CD4-positive, CD25-positive, alpha-beta regulatory T cell (primary cell): ENCODE measurements at regions not wholly inside any gene's neighbourhood (a gene's known extent, or its start where the extent isn't known, plus 50 kb on each side); places are given as distances from the start of the nearest gene placed in this dataset.

Experiments
- ATAC-seq, 2 donors: fragments of 150-1000 bp; cut with Tn5 transposase; one replicate each; pipeline ENCODE4 v1.10.0; 2021; ENCODE audit warnings: low read depth in 2 of 2, moderate number of reproducible peaks in 2 of 2, moderate library complexity in 1 of 2
- DNase-seq, 3 donors: peaks; one replicate each; pipeline versions ENCODE4 v3.0.0 to v3.0.0-alpha.2; 2012 to 2022; ENCODE audit warnings: mixed read lengths in 1 of 3
- H3K27ac ChIP-seq: one replicate; pipeline ENCODE4 v1.7.0; 2013; ENCODE audit warnings: mild to moderate bottlenecking, low read length; ENCODE audit not compliant: insufficient read depth, poor library complexity, severe bottlenecking
- H3K27me3 ChIP-seq: one replicate; pipeline ENCODE4 v1.7.0; 2013; ENCODE audit warnings: low read length; ENCODE audit not compliant: control insufficient read depth, insufficient read depth
- H3K36me3 ChIP-seq: one replicate; pipeline ENCODE4 v1.7.0; 2013; ENCODE audit warnings: mild to moderate bottlenecking, low read length, moderate library complexity; ENCODE audit not compliant: control insufficient read depth, insufficient read depth
- H3K4me1 ChIP-seq: 2 replicates; pipeline ENCODE4 v1.7.0; 2013; ENCODE audit warnings: mild to moderate bottlenecking, low read length; ENCODE audit not compliant: insufficient read depth, control insufficient read depth, poor library complexity, severe bottlenecking
- H3K4me3 ChIP-seq: one replicate; pipeline ENCODE4 v1.7.0; 2013; ENCODE audit warnings: low read depth, mild to moderate bottlenecking, low read length, moderate library complexity
- H3K9me3 ChIP-seq, 2 experiments: 1 replicate in 1 of 2; 2 replicates in 1 of 2; pipeline ENCODE4 v1.7.0; 2013; ENCODE audit warnings: low read length in 2 of 2, mild to moderate bottlenecking in 1 of 2, moderate library complexity in 1 of 2; ENCODE audit not compliant: control insufficient read depth in 2 of 2
- H3K27ac Mint-ChIP-seq, 3 donors: one replicate each; pipeline ENCODE4 v1.8.0; 2020 to 2022; ENCODE audit warnings: mild to moderate bottlenecking in 3 of 3, mixed read lengths in 3 of 3, moderate library complexity in 2 of 3
- H3K27me3 Mint-ChIP-seq: one replicate; pipeline ENCODE4 v1.8.0; 2022; ENCODE audit warnings: mild to moderate bottlenecking, mixed read lengths
- H3K36me3 Mint-ChIP-seq: one replicate; pipeline ENCODE4 v1.8.0; 2020; ENCODE audit warnings: mixed read lengths
- H3K4me1 Mint-ChIP-seq, 4 donors: one replicate each; pipeline ENCODE4 v1.8.0; 2020 to 2022; ENCODE audit warnings: mixed read lengths in 4 of 4, mild to moderate bottlenecking in 1 of 4
- H3K4me3 Mint-ChIP-seq, 4 donors: one replicate each; pipeline ENCODE4 v1.8.0; 2020 to 2022; ENCODE audit warnings: mild to moderate bottlenecking in 4 of 4, mixed read lengths in 4 of 4, moderate library complexity in 3 of 4
- H3K9me3 Mint-ChIP-seq, 7 donors: one replicate each; pipeline ENCODE4 v1.8.0; 2020 to 2022; ENCODE audit warnings: mixed read lengths in 7 of 7, mild to moderate bottlenecking in 3 of 7, moderate library complexity in 2 of 7

GRCh38 chr14:44035707-44036106 is 471.4 kb downstream of the FSCB start:
- Histone ChIP-seq H3K36me3 (no peaks in the 10 kb centered on the region), H3K9me3 (peaks cover 0 to 17% of the 10 kb centered on the region in 2 experiments), H3K27me3 (no peaks in the 10 kb centered on the region), H3K27ac (no peak overlapping the region), H3K4me1 (no peaks in the 10 kb centered on the region), H3K4me3 (no peak overlapping the region)
- Mint-ChIP-seq H3K4me1 (no peaks in the 10 kb centered on the region), H3K36me3 (no peaks in the 10 kb centered on the region), H3K4me3 (no peak overlapping the region), H3K27me3 (no peaks in the 10 kb centered on the region), H3K27ac (no peak overlapping the region), H3K9me3 (peaks cover 2 to 35% (median 8%) of the 10 kb centered on the region in 7 donors)
- no peak for DNase-seq
- ATAC-seq: no peak

- H3K9me3 Mint-ChIP-seq: peaks cover 0 to 15% (median 4%) of the 10 kb centered on the region in 7 donors
- Histone ChIP-seq H3K4me3 (no peak overlapping the region), H3K4me1 (no peaks in the 10 kb centered on the region), H3K27me3 (no peaks in the 10 kb centered on the region), H3K9me3 (no peaks in the 10 kb centered on the region), H3K36me3 (no peaks in the 10 kb centered on the region), H3K27ac (no peak overlapping the region)
- DNase-seq (no peak), ATAC-seq (no peak)
- H3K36me3 Mint-ChIP-seq: no peaks in the 10 kb centered on the region
- H3K27ac Mint-ChIP-seq: no peak overlapping the region
- H3K27me3 Mint-ChIP-seq: no peaks in the 10 kb centered on the region
- no peaks in the 10 kb centered on the region for H3K4me1 Mint-ChIP-seq
- H3K4me3 Mint-ChIP-seq: no peak overlapping the region
Measured at GRCh38 chr14:44030831-44031383, 476.2 kb downstream of the FSCB start.

- Histone ChIP-seq H3K4me3 (no peak overlapping the region), H3K36me3 (no peaks in the 10 kb centered on the region), H3K9me3 (no peaks in the 10 kb centered on the region), H3K27me3 (no peaks in the 10 kb centered on the region), H3K27ac (no peak overlapping the region), H3K4me1 (no peaks in the 10 kb centered on the region)
- H3K4me3 Mint-ChIP-seq: no peak overlapping the region
- no peaks in the 10 kb centered on the region for H3K4me1 Mint-ChIP-seq
- DNase-seq (no peak), ATAC-seq (no peak)
- H3K27ac Mint-ChIP-seq: no peak overlapping the region
- no peaks in the 10 kb centered on the region for H3K27me3 Mint-ChIP-seq
- no peaks in the 10 kb centered on the region for H3K36me3 Mint-ChIP-seq
- peaks cover 0 to 15% (median 4%) of the 10 kb centered on the region in 7 donors for H3K9me3 Mint-ChIP-seq
Measured at GRCh38 chr14:44029933-44030332, 477.1 kb downstream of the FSCB start.

- no peaks in the 10 kb centered on the region for H3K27me3 ChIP-seq
- no peak overlapping the region for H3K27ac Mint-ChIP-seq
- no peaks in the 10 kb centered on the region for H3K4me1 ChIP-seq
- no peaks in the 10 kb centered on the region for H3K27me3 Mint-ChIP-seq
- H3K27ac ChIP-seq: no peak overlapping the region
- no peaks in the 10 kb centered on the region for H3K36me3 ChIP-seq
- DNase-seq (no peak), ATAC-seq (no peak)
- peaks cover 0 to 4% of the 10 kb centered on the region in 2 experiments for H3K9me3 ChIP-seq
- H3K4me3 Mint-ChIP-seq: no peak overlapping the region
- no peak overlapping the region for H3K4me3 ChIP-seq
- H3K4me1 Mint-ChIP-seq: no peaks in the 10 kb centered on the region
- H3K36me3 Mint-ChIP-seq: no peaks in the 10 kb centered on the region
- H3K9me3 Mint-ChIP-seq: peaks cover 0 to 19% (median 3%) of the 10 kb centered on the region in 7 donors
Measured at GRCh38 chr14:44027397-44027796, 479.7 kb downstream of the FSCB start.

- DNase-seq (no peak), ATAC-seq (no peak)
- H3K4me1 Mint-ChIP-seq: no peaks in the 10 kb centered on the region
- Histone ChIP-seq H3K9me3 (no peaks in the 10 kb centered on the region), H3K4me1 (no peaks in the 10 kb centered on the region), H3K36me3 (no peaks in the 10 kb centered on the region), H3K27ac (no peak overlapping the region), H3K4me3 (no peak overlapping the region), H3K27me3 (no peaks in the 10 kb centered on the region)
- H3K27me3 Mint-ChIP-seq: no peaks in the 10 kb centered on the region
- no peak overlapping the region for H3K27ac Mint-ChIP-seq
- peaks cover 0 to 12% (median 4%) of the 10 kb centered on the region in 7 donors for H3K9me3 Mint-ChIP-seq
- H3K4me3 Mint-ChIP-seq: no peak overlapping the region
- no peaks in the 10 kb centered on the region for H3K36me3 Mint-ChIP-seq
Measured at GRCh38 chr14:44010595-44010994, 496.5 kb downstream of the FSCB start.

GRCh38 chr14:44010071-44010470 is 497.0 kb downstream of the FSCB start:
- DNase-seq (no peak), ATAC-seq (no peak)
- Mint-ChIP-seq H3K36me3 (no peaks in the 10 kb centered on the region), H3K4me1 (no peaks in the 10 kb centered on the region), H3K4me3 (no peak overlapping the region), H3K27me3 (no peaks in the 10 kb centered on the region), H3K9me3 (peaks cover 0 to 11% (median 4%) of the 10 kb centered on the region in 7 donors), H3K27ac (no peak overlapping the region)
- H3K27me3 ChIP-seq: no peaks in the 10 kb centered on the region
- H3K9me3 ChIP-seq: no peaks in the 10 kb centered on the region
- H3K4me3 ChIP-seq: no peak overlapping the region
- H3K4me1 ChIP-seq: no peaks in the 10 kb centered on the region
- H3K36me3 ChIP-seq: no peaks in the 10 kb centered on the region
- H3K27ac ChIP-seq: no peak overlapping the region

- peaks cover 0 to 12% (median 4%) of the 10 kb centered on the region in 7 donors for H3K9me3 Mint-ChIP-seq
Measured at GRCh38 chr14:44009642-44010041, 497.4 kb downstream of the FSCB start.

GRCh38 chr14:43988989-43989388 is 518.1 kb downstream of the FSCB start:
- H3K27me3 Mint-ChIP-seq: no peaks in the 10 kb centered on the region
- no peak overlapping the region for H3K27ac Mint-ChIP-seq
- no peaks in the 10 kb centered on the region for H3K27me3 ChIP-seq
- no peaks in the 10 kb centered on the region for H3K4me1 ChIP-seq
- no peaks in the 10 kb centered on the region for H3K36me3 Mint-ChIP-seq
- H3K36me3 ChIP-seq: no peaks in the 10 kb centered on the region
- peaks cover 0 to 16% (median 2%) of the 10 kb centered on the region in 7 donors for H3K9me3 Mint-ChIP-seq
- DNase-seq: no peak
- no peaks in the 10 kb centered on the region for H3K9me3 ChIP-seq
- H3K4me1 Mint-ChIP-seq: no peaks in the 10 kb centered on the region
- H3K4me3 ChIP-seq: no peak overlapping the region
- no peak overlapping the region for H3K4me3 Mint-ChIP-seq
- ATAC-seq: no peak
- no peak overlapping the region for H3K27ac ChIP-seq

More at GRCh38 chr14:44009642-44010041, 497.4 kb downstream of the FSCB start:
- Histone ChIP-seq H3K27ac (no peak overlapping the region), H3K27me3 (no peaks in the 10 kb centered on the region), H3K9me3 (no peaks in the 10 kb centered on the region), H3K4me1 (no peaks in the 10 kb centered on the region), H3K4me3 (no peak overlapping the region), H3K36me3 (no peaks in the 10 kb centered on the region)
- H3K36me3 Mint-ChIP-seq: no peaks in the 10 kb centered on the region
- no peaks in the 10 kb centered on the region for H3K4me1 Mint-ChIP-seq
- no peak for ATAC-seq
- H3K27me3 Mint-ChIP-seq: no peaks in the 10 kb centered on the region
- DNase-seq: no peak
- H3K27ac Mint-ChIP-seq: no peak overlapping the region
- no peak overlapping the region for H3K4me3 Mint-ChIP-seq
